A549 (cell line): ENCODE measurements at regions not wholly inside any gene's neighbourhood (a gene's known extent, or its start where the extent isn't known, plus 50 kb on each side); places are given as distances from the start of the nearest gene placed in this dataset.

Experiments
- ATAC-seq, 2 experiments: fragments of 200-7000 bp in 1 of 2; fragments of >200 bp in 1 of 2; cut with Nextera tagmentation in 1 of 2; cut with Tn5 transposase in 1 of 2; 3 replicates each; pipeline versions ENCODE4 v1.8.0 to v1.9.1; 2018 to 2020; ENCODE audit warnings: mild to moderate bottlenecking in 1 of 2, moderate library complexity in 1 of 2
- CTCF ChIA-PET: fragments of 300-600 bp; sonication (Branson Sonifier 250); formaldehyde crosslinking; extraction: SDS; loops from one replicate; lab custom pipeline; 2021; ENCODE audit warnings: antibody characterized with exemption, inconsistent platforms; lab: Yijun Ruan, JAX
- POLR2A ChIA-PET: fragments of 350-600 bp; formaldehyde crosslinking; extraction: SDS; loops from one replicate; lab custom pipeline; 2021; ENCODE audit warnings: antibody characterized with exemption, inconsistent platforms; lab: Yijun Ruan, JAX
- DNase-seq, 2 experiments: peaks; one replicate each; pipeline versions ENCODE4 v3.0.0 to v3.0.0-alpha.2; 2011 to 2016; ENCODE audit warnings: low read depth in 1 of 2, low spot score in 1 of 2
- FAIRE-seq: peaks from 2 replicates; lab custom pipeline; 2011; peaks lifted over from hg19 to GRCh38; lab: Jason Lieb, UNC
- H3K27ac ChIP-seq, 2 experiments: fragments of >200 bp; sonication (Bioruptor Twin); formaldehyde crosslinking; 3 replicates each; pipeline ENCODE4 v1.5.1; 2016 to 2017
- H3K4me1 ChIP-seq: fragments of >200 bp; sonication (Bioruptor Twin); formaldehyde crosslinking; 3 replicates; pipeline ENCODE4 v1.6.1; 2016
- H3K4me2 ChIP-seq: fragments of >200 bp; sonication (Bioruptor Twin); formaldehyde crosslinking; 3 replicates; pipeline ENCODE4 v1.6.1; 2016
- H3K4me3 ChIP-seq: fragments of >200 bp; sonication (Bioruptor Twin); formaldehyde crosslinking; 3 replicates; pipeline ENCODE4 v1.5.1; 2016
- H3K9me3 ChIP-seq: fragments of >200 bp; sonication (Bioruptor Twin); formaldehyde crosslinking; 3 replicates; pipeline ENCODE4 v1.6.1; 2016
- ATOH8 ChIP-seq: fragments of 250-450 bp; sonication (Bioruptor Pico); IDR thresholded peaks from 2 replicates; pipeline ENCODE4 v1.5.0; 2020; ENCODE audit warnings: low read depth, mild to moderate bottlenecking, moderate library complexity
- BCL3 ChIP-seq: fragments of >200 bp; sonication (Bioruptor Twin); formaldehyde crosslinking; IDR thresholded peaks from 3 replicates; pipeline ENCODE4 v1.6.1; 2016
- CEBPB ChIP-seq, 2 experiments: fragments of >200 bp in 1 of 2; sonication (Bioruptor Twin) in 1 of 2; formaldehyde crosslinking in 1 of 2; IDR thresholded peaks; 2 replicates each; pipeline ENCODE4 v1.6.1; 2012 to 2016
- E2F6 ChIP-seq: IDR thresholded peaks from 2 replicates; pipeline ENCODE4 v1.6.1; 2012; ENCODE audit warnings: low read depth, borderline replicate concordance
- ELK1 ChIP-seq: fragments of 150-350 bp; IDR thresholded peaks from 2 replicates; pipeline ENCODE4 v1.6.1; 2014; ENCODE audit warnings: low read depth, mild to moderate bottlenecking, low read length
- EP300 ChIP-seq, 2 experiments: fragments of >200 bp; sonication (Bioruptor Twin); formaldehyde crosslinking; IDR thresholded peaks; 2 replicates in 1 of 2; 3 replicates in 1 of 2; pipeline ENCODE4 v1.6.1; 2016 to 2017
- ESRRA ChIP-seq: fragments of 150-350 bp; IDR thresholded peaks from 2 replicates; pipeline ENCODE4 v1.6.1; 2014; ENCODE audit warnings: mild to moderate bottlenecking, low read length, borderline replicate concordance
- GATA3 ChIP-seq: IDR thresholded peaks from 2 replicates; pipeline ENCODE4 v1.6.1; 2012; ENCODE audit warnings: borderline replicate concordance
- HES2 ChIP-seq: fragments of >200 bp; sonication (Bioruptor Twin); formaldehyde crosslinking; IDR thresholded peaks from 2 replicates; pipeline ENCODE4 v1.6.1; 2016
- HMGXB4 ChIP-seq: fragments of 250-450 bp; sonication (Bioruptor Pico); IDR thresholded peaks from 2 replicates; pipeline ENCODE4 v1.5.0; 2021; ENCODE audit warnings: mild to moderate bottlenecking, moderate library complexity, borderline replicate concordance
- HOXA7 ChIP-seq: fragments of 250-450 bp; sonication (Bioruptor Pico); IDR thresholded peaks from 2 replicates; pipeline ENCODE4 v1.5.0; 2020; ENCODE audit warnings: mild to moderate bottlenecking, moderate library complexity
- HOXB13 ChIP-seq: fragments of 250-450 bp; sonication (Bioruptor Pico); IDR thresholded peaks from 2 replicates; pipeline ENCODE4 v1.5.0; 2020; ENCODE audit warnings: low read depth, mild to moderate bottlenecking, moderate library complexity
- HOXB5 ChIP-seq: fragments of 250-450 bp; sonication (Bioruptor Pico); IDR thresholded peaks from 2 replicates; pipeline ENCODE4 v1.5.0; 2020; ENCODE audit warnings: mild to moderate bottlenecking, moderate library complexity
- JUN ChIP-seq, 2 experiments: fragments of >200 bp; sonication (Bioruptor Twin); formaldehyde crosslinking; IDR thresholded peaks; 2 replicates in 1 of 2; 3 replicates in 1 of 2; pipeline ENCODE4 v1.6.1; 2016 to 2017
- PHF8 ChIP-seq: fragments of 200-600 bp; sonication (generic); IDR thresholded peaks from 2 replicates; pipeline ENCODE4 v1.6.1; 2016; ENCODE audit warnings: low read depth, mild to moderate bottlenecking, antibody characterized with exemption, moderate library complexity, borderline replicate concordance
- POLR2A ChIP-seq: IDR thresholded peaks from 2 replicates; pipeline ENCODE4 v1.6.1; 2012; ENCODE audit warnings: mild to moderate bottlenecking, low read length
- RAD21 ChIP-seq, 2 experiments: fragments of >200 bp in 1 of 2; sonication (Bioruptor Twin) in 1 of 2; formaldehyde crosslinking in 1 of 2; IDR thresholded peaks in 1 of 2; conservative IDR thresholded peaks in 1 of 2; 2 replicates in 1 of 2; 3 replicates in 1 of 2; pipeline ENCODE4 v1.6.1; 2012 to 2018; ENCODE audit warnings: inconsistent platforms in 1 of 2
- RARB ChIP-seq: fragments of 250-450 bp; sonication (Bioruptor Pico); IDR thresholded peaks from 2 replicates; pipeline ENCODE4 v1.8.0; 2021; ENCODE audit warnings: mild to moderate bottlenecking, moderate library complexity
- RFX5 ChIP-seq: fragments of 450-650 bp; IDR thresholded peaks from 2 replicates; pipeline ENCODE4 v1.7.1; 2014; ENCODE audit warnings: antibody characterized with exemption, mild to moderate bottlenecking, moderate library complexity
- SREBF2 ChIP-seq: fragments of 450-650 bp; IDR thresholded peaks from 2 replicates; pipeline ENCODE4 v1.6.1; 2014; ENCODE audit warnings: mild to moderate bottlenecking, moderate library complexity
- TP53 ChIP-seq: fragments of 250-450 bp; sonication (Bioruptor Pico); IDR thresholded peaks from 2 replicates; pipeline ENCODE4 v1.5.0; 2021; ENCODE audit warnings: mild to moderate bottlenecking, moderate library complexity
- ZC3H11A ChIP-seq: fragments of 450-650 bp; IDR thresholded peaks from 2 replicates; pipeline ENCODE4 v1.6.1; 2014; ENCODE audit warnings: antibody characterized with exemption, mild to moderate bottlenecking
- ZNF302 ChIP-seq: fragments of 250-450 bp; sonication (Bioruptor Pico); IDR thresholded peaks from 2 replicates; pipeline ENCODE4 v1.9.0; 2021; ENCODE audit warnings: inconsistent platforms, mild to moderate bottlenecking, moderate library complexity
- WGBS: methylation state at CpG from one replicate; pipeline ENCODE4 v1.1.6; 2017; ENCODE audit errors: missing lambda C conversion rate; 5-methylcytosine and 5-hydroxymethylcytosine counted together

GRCh38 chr4:18082236-18082635, 60.7 kb upstream of the LCORL start:
- ATAC-seq = no peak
- POLR2A ChIA-PET = no interaction called here
- DNase-seq = no peak
- Histone ChIP-seq H3K4me3 (no peak overlapping the region), H3K4me1 (no peaks in the 10 kb centered on the region), H3K27ac (no peak overlapping the region), H3K4me2 (no peak overlapping the region), H3K9me3 (no peaks in the 10 kb centered on the region)
- no peak for TF ChIP-seq EP300 (IDR thresholded peaks at IDR 0.05)
- TF ChIP-seq ELK1 = no peak
- no peak for TF ChIP-seq RARB (CRISPR knock-in tag)
- no peak for TF ChIP-seq HOXB5 (CRISPR knock-in tag)
- no peak for TF ChIP-seq CEBPB (IDR thresholded peaks at IDR 0.05)
- CTCF ChIA-PET = no interaction called here
- no peak for FAIRE-seq

- CTCF ChIA-PET = interaction anchor here (0.6 kb wide), 1 partner anchor 512 kb away, joined by 3 read pairs; no protein-coding TSS in a partner anchor
- no peak overlapping the region for H3K4me3 ChIP-seq
- H3K27ac ChIP-seq = no peak overlapping the region
- DNase-seq = no peak
- POLR2A ChIA-PET = no interaction called here
- TF ChIP-seq E2F6 (no peak), ESRRA (no peak), HOXB13 (CRISPR knock-in tag) (no peak), GATA3 (no peak), CEBPB (IDR thresholded peaks at IDR 0.05) (no peak), POLR2A (no peak), ZC3H11A (no peak), RARB (CRISPR knock-in tag) (no peak), JUN (IDR thresholded peaks at IDR 0.05) (no peak), HES2 (no peak), HOXA7 (CRISPR knock-in tag) (no peak), PHF8 (no peak), RAD21 (conservative IDR thresholded peaks at IDR 0.05 in 1 of 2, IDR thresholded peaks at IDR 0.05 in 1 of 2) (no peak), BCL3 (no peak), ATOH8 (CRISPR knock-in tag) (no peak), TP53 (CRISPR knock-in tag) (no peak), SREBF2 (no peak), RFX5 (no peak)
- WGBS = 14% methylated on average over 3 of the region's 3 CpGs
- no peak overlapping the region for H3K4me2 ChIP-seq
- ATAC-seq = no peak
- no peak for FAIRE-seq
- no peaks in the 10 kb centered on the region for H3K9me3 ChIP-seq
- H3K4me1 ChIP-seq = no peaks in the 10 kb centered on the region
These were observed 60.2 kb upstream of the LCORL start for GRCh38 chr4:18081708-18082107.

- ATAC-seq = no peak
- FAIRE-seq = no peak
- CTCF ChIA-PET = no interaction called here
- Histone ChIP-seq H3K27ac (no peak overlapping the region), H3K4me3 (no peak overlapping the region), H3K9me3 (no peaks in the 10 kb centered on the region), H3K4me2 (no peak overlapping the region), H3K4me1 (no peaks in the 10 kb centered on the region)
- POLR2A ChIA-PET = no interaction called here
- WGBS = 55% methylated on average over 5 of the region's 5 CpGs
- TF ChIP-seq HMGXB4 (CRISPR knock-in tag) (no peak), ZNF302 (CRISPR knock-in tag) (no peak)
- DNase-seq = no peak
These were observed 56.3 kb upstream of the LCORL start for GRCh38 chr4:18077808-18078207.
